ENCODE measurements at regions not wholly inside any gene's neighbourhood (a gene's known extent, or its start where the extent isn't known, plus 50 kb on each side); places are given as distances from the start of the nearest gene placed in this dataset.

- TF ChIP-seq CTCF (IDR thresholded peaks at IDR 0.05) (no peak), POLR2A (IDR thresholded peaks at IDR 0.05) (no peak)
Measured at GRCh38 chr12:47369085-47369484, 289.3 kb upstream of the AMIGO2 start.
